ENCODE measurements at regions not wholly inside any gene's neighbourhood (a gene's known extent, or its start where the extent isn't known, plus 50 kb on each side); places are given as distances from the start of the nearest gene placed in this dataset.

DNA sequence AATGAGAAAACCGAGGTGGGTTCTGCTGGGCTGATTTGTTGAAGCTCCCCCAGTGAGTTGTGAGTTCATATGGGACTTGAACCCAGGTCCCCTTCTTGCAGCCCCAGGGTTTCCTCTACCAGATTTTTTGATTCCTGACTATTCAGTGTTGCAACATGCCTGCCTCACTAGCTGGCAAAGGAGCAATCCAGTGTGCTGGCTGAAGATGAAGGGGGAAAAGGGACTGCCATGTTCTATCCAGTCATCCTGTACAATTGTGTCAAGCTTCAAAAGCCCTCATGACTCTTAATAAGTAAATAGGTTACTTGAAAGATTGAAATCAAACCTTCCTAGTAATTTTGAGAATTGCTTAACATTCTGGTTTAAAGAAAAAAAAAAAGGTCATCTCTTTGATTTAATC is 211.5 kb upstream of the TP63 start:
- Histone ChIP-seq H3K36me3 (ENCODE audit: control insufficient read depth in 1 of 2, insufficient read depth in 2 of 2, low read length in 2 of 2) (no peaks in the 10 kb centered on the region), H3K18ac (ENCODE audit: low read length) (no peak overlapping the region), H3K79me2 (ENCODE audit: control insufficient read depth, insufficient read depth, low read length, poor library complexity) (no peaks in the 10 kb centered on the region), H3K9me3 (ENCODE audit: insufficient read depth, low read depth, low read length) (no peaks in the 10 kb centered on the region), H3K9ac (ENCODE audit: low read length) (no peak overlapping the region), H3K14ac (ENCODE audit: low read length) (no peak overlapping the region), H2BK12ac (ENCODE audit: low read length) (no peak overlapping the region), H3K4me3 (ENCODE audit: low read depth, low read length) (no peak overlapping the region), H4K12ac (ENCODE audit: low read depth, low read length) (no peak overlapping the region), H3K4me2 (ENCODE audit: low read length) (no peak overlapping the region), H2AFZ (ENCODE audit: insufficient read depth, low read length, poor library complexity) (no peak overlapping the region), H3K4ac (ENCODE audit: low read depth, low read length) (no peak overlapping the region), H3K23ac (ENCODE audit: low read length) (no peak overlapping the region), H3K4me1 (ENCODE audit: control insufficient read depth in 1 of 2, insufficient read depth in 2 of 2, low read length in 2 of 2) (no peaks in the 10 kb centered on the region), H3K27me3 (ENCODE audit: insufficient read depth, low read length) (no peaks in the 10 kb centered on the region), H2BK5ac (ENCODE audit: low read depth, low read length, poor library complexity) (no peak overlapping the region), H2BK120ac (ENCODE audit: insufficient read depth, low read length, poor library complexity) (no peak overlapping the region), H3K27ac (ENCODE audit: low read depth, low read length) (no peak overlapping the region), H4K91ac (ENCODE audit: low read depth, low read length) (no peak overlapping the region), H3K79me1 (ENCODE audit: low read length) (no peaks in the 10 kb centered on the region), H4K8ac (ENCODE audit: low read depth, low read length) (no peak overlapping the region), H2AK5ac (ENCODE audit: low read length) (no peak overlapping the region)
- DNase-seq = no peak
- no CpG with 5 or more reads among the region's 1 CpG for WGBS (ENCODE audit: extremely low coverage, insufficient coverage, insufficient read length)

DNA sequence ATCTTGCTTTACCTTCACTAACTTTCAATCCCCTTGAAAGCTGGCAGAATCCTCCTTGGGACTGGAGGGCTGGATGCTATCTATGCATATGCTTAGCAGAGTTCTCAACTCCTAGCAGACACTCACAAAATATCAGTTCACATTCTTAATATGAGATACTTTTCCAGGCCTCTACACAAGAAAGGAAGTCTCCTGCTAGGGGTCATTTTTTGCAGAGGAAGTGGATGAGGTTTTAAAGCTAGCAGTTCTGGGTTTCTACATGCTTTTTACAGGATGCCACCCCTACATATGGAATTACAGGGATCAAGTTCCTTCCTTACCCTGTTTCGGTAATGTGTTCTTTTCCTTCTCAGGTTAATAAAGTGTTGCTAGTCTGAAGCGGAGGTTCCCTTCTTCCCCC is 206.3 kb upstream of the TP63 start:
- no peak overlapping the region for H3K23ac ChIP-seq (ENCODE audit: low read length)
- H4K8ac ChIP-seq (ENCODE audit: low read depth, low read length) = no peak overlapping the region
- H3K4ac ChIP-seq (ENCODE audit: low read depth, low read length) = no peak overlapping the region
- WGBS (ENCODE audit: extremely low coverage, insufficient coverage, insufficient read length) = no CpG with 5 or more reads among the region's 2 CpGs
- no peaks in the 10 kb centered on the region for H3K79me2 ChIP-seq (ENCODE audit: control insufficient read depth, insufficient read depth, low read length, poor library complexity)
- no peak overlapping the region for H2BK5ac ChIP-seq (ENCODE audit: low read depth, low read length, poor library complexity)
- H4K12ac ChIP-seq (ENCODE audit: low read depth, low read length) = no peak overlapping the region
- no peak overlapping the region for H2AK5ac ChIP-seq (ENCODE audit: low read length)
- H3K4me3 ChIP-seq (ENCODE audit: low read depth, low read length) = no peak overlapping the region
- no peaks in the 10 kb centered on the region for H3K79me1 ChIP-seq (ENCODE audit: low read length)
- H3K14ac ChIP-seq (ENCODE audit: low read length) = no peak overlapping the region
- no peak overlapping the region for H3K9ac ChIP-seq (ENCODE audit: low read length)
- no peak overlapping the region for H3K18ac ChIP-seq (ENCODE audit: low read length)
- no peak overlapping the region for H2BK12ac ChIP-seq (ENCODE audit: low read length)
- H3K4me2 ChIP-seq (ENCODE audit: low read length) = no peak overlapping the region
- no peak overlapping the region for H2BK120ac ChIP-seq (ENCODE audit: insufficient read depth, low read length, poor library complexity)
- no peak overlapping the region for H3K27ac ChIP-seq (ENCODE audit: low read depth, low read length)
- H3K27me3 ChIP-seq (ENCODE audit: insufficient read depth, low read length) = no peaks in the 10 kb centered on the region
- H3K36me3 ChIP-seq (ENCODE audit: control insufficient read depth in 1 of 2, insufficient read depth in 2 of 2, low read length in 2 of 2) = no peaks in the 10 kb centered on the region
- H4K91ac ChIP-seq (ENCODE audit: low read depth, low read length) = no peak overlapping the region
- no peaks in the 10 kb centered on the region for H3K4me1 ChIP-seq (ENCODE audit: control insufficient read depth in 1 of 2, insufficient read depth in 2 of 2, low read length in 2 of 2)
- H2AFZ ChIP-seq (ENCODE audit: insufficient read depth, low read length, poor library complexity) = no peak overlapping the region
- H3K9me3 ChIP-seq (ENCODE audit: insufficient read depth, low read depth, low read length) = no peaks in the 10 kb centered on the region
- DNase-seq = no peak

DNA sequence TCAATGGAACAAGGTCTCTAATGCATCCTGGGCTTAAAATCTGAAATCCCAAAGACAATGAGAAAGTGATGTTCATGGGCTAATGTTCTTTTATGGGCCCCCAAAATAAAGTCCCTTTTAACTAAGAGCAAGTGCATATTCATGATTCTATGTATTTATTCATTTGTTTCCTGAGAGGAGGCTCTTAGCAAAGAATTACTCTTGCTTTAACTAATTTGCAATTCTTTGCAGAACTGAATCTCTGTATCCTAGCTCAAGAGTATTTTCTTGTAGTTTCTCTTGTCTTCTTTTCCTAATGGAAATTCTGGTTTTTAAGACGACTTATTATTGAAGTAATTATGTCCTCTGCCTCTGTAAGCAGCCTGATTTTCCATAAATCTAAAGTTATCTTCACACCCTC is 202.2 kb upstream of the TP63 start:
- H4K91ac ChIP-seq (ENCODE audit: low read depth, low read length) = no peak overlapping the region
- H3K4ac ChIP-seq (ENCODE audit: low read depth, low read length) = no peak overlapping the region
- H3K79me1 ChIP-seq (ENCODE audit: low read length) = no peaks in the 10 kb centered on the region
- H3K14ac ChIP-seq (ENCODE audit: low read length) = no peak overlapping the region
- no peaks in the 10 kb centered on the region for H3K27me3 ChIP-seq (ENCODE audit: insufficient read depth, low read length)
- H3K4me3 ChIP-seq (ENCODE audit: low read depth, low read length) = no peak overlapping the region
- no peak overlapping the region for H2AK5ac ChIP-seq (ENCODE audit: low read length)
- H2AFZ ChIP-seq (ENCODE audit: insufficient read depth, low read length, poor library complexity) = no peak overlapping the region
- no peaks in the 10 kb centered on the region for H3K79me2 ChIP-seq (ENCODE audit: control insufficient read depth, insufficient read depth, low read length, poor library complexity)
- no peak overlapping the region for H4K12ac ChIP-seq (ENCODE audit: low read depth, low read length)
- H2BK120ac ChIP-seq (ENCODE audit: insufficient read depth, low read length, poor library complexity) = no peak overlapping the region
- no peak overlapping the region for H3K23ac ChIP-seq (ENCODE audit: low read length)
- no CpG with 5 or more reads among the region's 1 CpG for WGBS (ENCODE audit: extremely low coverage, insufficient coverage, insufficient read length)
- DNase-seq = no peak
- H3K4me1 ChIP-seq (ENCODE audit: control insufficient read depth in 1 of 2, insufficient read depth in 2 of 2, low read length in 2 of 2) = peaks cover 0 to 3% of the 10 kb centered on the region in 2 experiments
- no peak overlapping the region for H2BK5ac ChIP-seq (ENCODE audit: low read depth, low read length, poor library complexity)
- H4K8ac ChIP-seq (ENCODE audit: low read depth, low read length) = no peak overlapping the region
- no peak overlapping the region for H3K4me2 ChIP-seq (ENCODE audit: low read length)
- no peaks in the 10 kb centered on the region for H3K9me3 ChIP-seq (ENCODE audit: insufficient read depth, low read depth, low read length)
- H3K18ac ChIP-seq (ENCODE audit: low read length) = no peak overlapping the region
- H3K36me3 ChIP-seq (ENCODE audit: control insufficient read depth in 1 of 2, insufficient read depth in 2 of 2, low read length in 2 of 2) = no peaks in the 10 kb centered on the region
- H3K27ac ChIP-seq (ENCODE audit: low read depth, low read length) = no peak overlapping the region
- no peak overlapping the region for H3K9ac ChIP-seq (ENCODE audit: low read length)
- H2BK12ac ChIP-seq (ENCODE audit: low read length) = no peak overlapping the region

DNA sequence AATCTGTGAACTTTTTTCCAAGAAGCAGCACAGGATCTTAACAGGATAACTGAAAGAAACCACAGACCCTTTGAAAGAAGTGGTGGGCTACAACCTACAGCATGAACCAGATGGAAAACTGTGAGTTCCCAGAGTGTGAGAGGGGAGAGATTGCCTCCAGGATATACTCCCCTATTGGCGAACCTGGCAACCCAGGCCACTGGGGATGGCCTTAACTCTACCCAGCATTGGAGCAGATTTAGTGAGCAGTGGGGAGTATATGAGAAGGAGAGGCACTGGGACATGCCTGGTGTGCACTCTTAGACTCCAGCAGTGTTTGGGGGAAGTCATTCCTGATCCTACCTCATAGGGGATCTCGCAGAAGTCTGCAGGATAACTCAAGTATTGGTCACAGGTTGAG is 201.0 kb upstream of the TP63 start:
- no peak overlapping the region for H3K9ac ChIP-seq (ENCODE audit: low read length)
- H4K12ac ChIP-seq (ENCODE audit: low read depth, low read length) = no peak overlapping the region
- no peaks in the 10 kb centered on the region for H3K79me1 ChIP-seq (ENCODE audit: low read length)
- H3K79me2 ChIP-seq (ENCODE audit: control insufficient read depth, insufficient read depth, low read length, poor library complexity) = no peaks in the 10 kb centered on the region
- no CpG with 5 or more reads among the region's 2 CpGs for WGBS (ENCODE audit: extremely low coverage, insufficient coverage, insufficient read length)
- H3K27me3 ChIP-seq (ENCODE audit: insufficient read depth, low read length) = no peaks in the 10 kb centered on the region
- no peaks in the 10 kb centered on the region for H3K9me3 ChIP-seq (ENCODE audit: insufficient read depth, low read depth, low read length)
- H4K91ac ChIP-seq (ENCODE audit: low read depth, low read length) = no peak overlapping the region
- H3K18ac ChIP-seq (ENCODE audit: low read length) = no peak overlapping the region
- no peak overlapping the region for H2BK12ac ChIP-seq (ENCODE audit: low read length)
- no peak for DNase-seq
- H3K4me3 ChIP-seq (ENCODE audit: low read depth, low read length) = no peak overlapping the region
- H3K27ac ChIP-seq (ENCODE audit: low read depth, low read length) = no peak overlapping the region
- no peak overlapping the region for H4K8ac ChIP-seq (ENCODE audit: low read depth, low read length)
- no peak overlapping the region for H3K23ac ChIP-seq (ENCODE audit: low read length)
- H2AFZ ChIP-seq (ENCODE audit: insufficient read depth, low read length, poor library complexity) = no peak overlapping the region
- H3K4me2 ChIP-seq (ENCODE audit: low read length) = no peak overlapping the region
- H3K14ac ChIP-seq (ENCODE audit: low read length) = no peak overlapping the region
- H3K4me1 ChIP-seq (ENCODE audit: control insufficient read depth in 1 of 2, insufficient read depth in 2 of 2, low read length in 2 of 2) = peaks cover 0 to 3% of the 10 kb centered on the region in 2 experiments
- no peak overlapping the region for H2AK5ac ChIP-seq (ENCODE audit: low read length)
- no peak overlapping the region for H3K4ac ChIP-seq (ENCODE audit: low read depth, low read length)
- H2BK120ac ChIP-seq (ENCODE audit: insufficient read depth, low read length, poor library complexity) = no peak overlapping the region
- no peaks in the 10 kb centered on the region for H3K36me3 ChIP-seq (ENCODE audit: control insufficient read depth in 1 of 2, insufficient read depth in 2 of 2, low read length in 2 of 2)
- no peak overlapping the region for H2BK5ac ChIP-seq (ENCODE audit: low read depth, low read length, poor library complexity)
